Activated CD4-positive, alpha-beta T cell treated with anti-CD3 and anti-CD28 coated beads for 1 hour (primary cell): ENCODE measurements at regions not wholly inside any gene's neighbourhood (a gene's known extent, or its start where the extent isn't known, plus 50 kb on each side); places are given as distances from the start of the nearest gene placed in this dataset.
"Not testable (repeated sequence)": the region's sequence is repeated elsewhere in the genome, so short reads cannot be mapped to it uniquely, and the experiment has no call there.

ENCODE experiments used
- DNase-seq: peaks from one replicate; pipeline ENCODE4 v3.0.0-alpha.2; 2020

DNA sequence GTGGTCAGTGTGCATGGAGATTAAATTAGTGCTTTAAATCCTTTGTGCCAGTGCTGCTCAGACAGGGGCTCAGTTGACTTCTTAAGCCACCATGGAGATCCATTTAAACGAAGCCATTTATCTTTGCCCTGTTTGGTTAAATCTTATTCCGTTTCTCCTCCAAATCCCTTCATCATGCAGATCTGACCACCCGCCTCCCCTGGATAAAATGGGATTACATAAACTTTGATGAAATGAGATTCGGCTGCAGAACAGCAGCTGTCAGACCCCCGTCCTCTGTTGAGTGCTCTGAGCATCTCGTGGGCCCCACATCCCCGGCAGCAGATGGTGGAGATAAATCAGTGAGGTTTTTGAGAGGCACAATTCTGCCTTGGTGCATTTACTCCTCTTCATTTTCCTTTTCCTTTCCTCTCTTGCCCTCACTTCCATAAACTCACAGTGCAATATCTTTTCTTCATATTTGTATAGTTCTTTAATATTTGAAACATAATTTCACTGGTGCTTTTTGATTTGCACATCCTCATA is 84.4 kb upstream of the TWIST2 start:
- no peak for DNase-seq

DNA sequence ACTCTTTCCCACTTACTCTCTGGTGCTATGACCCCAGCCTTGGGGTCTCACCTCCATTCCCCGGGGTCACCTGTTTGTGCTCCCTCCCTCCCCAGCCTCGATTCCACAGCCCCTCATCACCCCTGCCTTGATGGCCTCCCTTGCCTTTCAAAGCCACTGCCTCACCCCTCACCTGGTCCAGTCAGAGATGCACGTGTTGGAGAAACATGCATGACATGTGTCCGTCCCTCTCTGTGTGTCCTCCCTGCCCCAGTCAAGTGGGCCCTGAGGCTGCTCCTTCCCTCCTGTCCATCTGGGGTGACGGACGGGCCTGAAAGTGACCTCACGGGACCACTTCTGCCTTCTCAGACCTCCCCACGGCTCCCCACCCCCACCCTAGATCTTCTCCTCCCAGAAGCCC is 82.3 kb upstream of the TWIST2 start:
- DNase-seq = no peak

DNA sequence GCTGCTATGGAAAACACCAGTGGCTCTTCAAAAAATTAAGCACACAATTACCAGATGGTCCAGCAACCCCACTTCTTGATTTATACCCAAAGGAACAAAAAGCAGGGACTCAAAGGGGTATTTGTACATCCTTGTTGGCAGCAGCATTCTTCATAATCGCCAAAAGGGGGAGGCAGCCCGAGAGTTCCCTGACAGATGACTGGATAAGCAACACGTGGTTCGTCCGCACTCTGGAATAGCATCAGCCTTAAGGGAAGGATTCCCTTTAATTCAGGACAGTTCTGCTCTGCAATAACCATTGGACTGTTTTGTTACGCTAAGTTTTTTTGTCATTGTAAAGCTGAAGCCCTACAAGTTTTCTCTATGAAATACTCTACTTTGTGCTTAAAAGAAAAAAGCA is 76.7 kb upstream of the TWIST2 start:
- no peak for DNase-seq

DNA sequence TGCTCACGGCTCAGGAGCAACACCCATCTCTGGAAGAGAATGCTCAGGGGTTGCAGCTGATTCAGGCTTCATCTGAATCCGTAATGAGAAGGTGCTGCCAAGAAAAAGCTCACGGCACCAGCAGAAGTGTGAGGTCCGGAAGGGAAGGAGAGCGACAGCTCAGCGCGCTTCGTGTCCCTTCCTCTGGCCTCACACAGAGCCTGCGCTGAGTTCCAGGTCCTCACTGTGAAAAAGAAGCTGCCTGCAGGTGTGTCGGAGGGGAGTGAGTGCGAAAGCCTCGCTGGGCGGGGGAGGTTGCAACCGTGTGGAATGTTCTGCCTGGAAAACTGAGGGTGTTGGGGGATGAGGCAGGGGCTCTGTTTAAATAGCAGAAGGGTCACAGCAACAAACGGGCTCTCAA is 76.2 kb upstream of the TWIST2 start:
- DNase-seq = no peak

DNA sequence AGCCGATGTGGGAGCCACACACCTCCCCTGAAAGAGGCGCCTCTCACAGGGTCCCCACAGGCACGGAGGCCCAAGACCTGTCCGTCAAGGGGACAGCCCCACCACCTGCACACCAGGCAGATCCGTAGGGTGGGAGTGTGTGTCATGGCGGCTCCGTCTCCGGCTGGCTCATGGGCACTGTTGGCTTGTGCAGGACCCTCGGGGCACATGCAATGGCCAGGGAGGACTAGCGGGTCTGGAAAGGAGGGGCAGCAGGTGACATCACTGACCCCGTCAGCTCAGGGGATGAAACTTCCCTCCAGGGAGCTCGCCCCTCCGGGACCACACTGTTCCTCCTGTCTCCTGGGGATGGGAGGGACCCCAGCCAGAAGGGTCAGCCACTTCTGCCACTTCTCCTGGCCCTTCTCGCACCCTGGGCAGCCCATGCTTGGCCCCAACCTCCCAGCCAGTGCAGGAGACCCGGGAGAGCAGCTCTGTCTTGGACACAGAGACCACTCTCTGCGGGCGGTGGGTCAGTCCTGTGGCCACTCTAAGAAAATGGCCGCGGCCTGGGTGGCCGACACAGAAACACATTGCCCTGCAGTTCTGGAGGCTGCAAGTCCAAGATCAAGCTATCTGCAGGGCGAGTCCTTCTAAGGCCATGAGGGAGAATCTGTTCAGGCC is 75.1 kb upstream of the TWIST2 start:
- DNase-seq = no peak

DNA sequence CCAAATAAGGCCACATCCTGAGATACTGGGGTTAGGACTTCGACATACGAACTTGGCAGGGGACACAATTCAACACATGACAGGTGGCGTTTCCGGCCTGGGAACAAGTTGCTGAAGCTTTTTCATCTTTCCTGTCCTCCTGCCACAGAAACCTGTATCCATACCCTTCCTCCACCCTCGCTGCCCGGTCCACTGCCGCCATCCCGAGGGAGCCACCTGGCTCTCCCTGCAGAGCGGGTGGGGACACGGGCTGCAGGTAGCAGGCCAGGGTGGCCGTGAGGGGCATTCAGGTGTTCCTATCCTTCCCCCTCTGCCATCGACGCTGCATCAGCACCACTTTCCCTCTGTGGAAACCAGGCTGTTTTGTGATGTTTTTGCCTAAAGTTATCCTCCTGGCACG is 74.4 kb upstream of the TWIST2 start:
- no peak for DNase-seq

DNA sequence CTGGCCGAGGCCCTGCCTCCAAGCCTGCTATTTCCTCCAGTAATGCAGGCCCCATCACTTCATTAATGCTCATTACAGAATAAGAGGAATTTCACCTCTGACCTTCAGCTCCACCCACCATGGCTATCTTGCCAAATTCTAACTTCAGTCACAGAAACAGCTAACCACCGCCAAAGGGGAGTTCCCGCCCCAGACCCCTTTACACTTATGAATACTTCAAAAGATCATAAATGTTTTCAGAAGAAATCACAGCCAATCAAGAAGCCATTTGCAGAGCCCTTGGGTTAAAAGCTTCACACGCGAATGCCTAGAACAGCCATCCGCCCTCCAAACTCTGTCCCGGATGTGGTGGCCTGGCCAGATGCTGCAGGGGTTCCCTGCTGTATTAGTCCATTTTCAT is 73.8 kb upstream of the TWIST2 start:
- DNase-seq = no peak

DNA sequence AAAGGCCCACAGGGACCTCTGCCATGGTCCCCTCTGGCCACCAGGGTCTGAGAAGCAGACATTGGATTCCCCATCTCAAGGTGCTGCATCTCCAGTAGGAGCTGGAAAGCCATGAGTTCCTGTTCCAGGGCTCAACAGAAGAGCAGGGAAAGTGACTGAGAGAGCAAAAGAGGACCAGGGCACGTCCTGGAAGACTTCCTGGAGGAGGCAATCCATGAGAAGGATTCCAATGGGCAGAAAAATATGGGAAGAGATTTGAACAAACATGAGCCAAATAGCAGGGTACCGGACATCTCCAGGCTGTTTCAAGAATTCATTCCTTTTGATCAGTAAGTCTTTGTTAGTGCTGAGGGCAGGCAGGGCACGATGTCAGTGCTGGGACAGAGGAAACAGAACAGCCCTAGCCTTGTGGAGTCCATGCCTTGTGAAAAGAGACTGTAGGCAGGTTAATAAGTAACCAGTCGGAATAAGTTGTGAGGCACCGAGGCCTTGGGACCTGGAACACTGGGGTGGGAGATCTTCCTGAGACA is 72.8 kb upstream of the TWIST2 start:
- no peak for DNase-seq

DNA sequence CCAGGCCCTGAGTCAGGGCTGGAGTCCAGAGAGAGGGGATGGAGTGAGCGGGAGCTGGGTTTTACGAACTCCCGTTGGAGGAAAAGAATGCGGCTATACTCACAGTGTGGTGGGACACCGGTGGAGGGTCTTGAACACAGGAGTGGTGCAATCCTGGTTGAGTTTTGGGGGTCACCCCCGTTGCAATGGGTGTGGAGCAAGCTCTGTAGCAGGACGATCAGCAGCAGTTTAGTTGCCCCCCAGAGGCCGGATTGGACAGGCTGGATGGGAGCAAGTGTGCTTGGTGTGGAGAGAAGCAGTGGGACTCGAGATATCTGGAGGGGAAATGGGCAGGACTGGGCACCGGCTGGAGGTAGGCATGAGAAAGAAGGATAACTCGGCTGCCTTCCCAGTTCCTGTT is 72.3 kb upstream of the TWIST2 start:
- no peak for DNase-seq

DNA sequence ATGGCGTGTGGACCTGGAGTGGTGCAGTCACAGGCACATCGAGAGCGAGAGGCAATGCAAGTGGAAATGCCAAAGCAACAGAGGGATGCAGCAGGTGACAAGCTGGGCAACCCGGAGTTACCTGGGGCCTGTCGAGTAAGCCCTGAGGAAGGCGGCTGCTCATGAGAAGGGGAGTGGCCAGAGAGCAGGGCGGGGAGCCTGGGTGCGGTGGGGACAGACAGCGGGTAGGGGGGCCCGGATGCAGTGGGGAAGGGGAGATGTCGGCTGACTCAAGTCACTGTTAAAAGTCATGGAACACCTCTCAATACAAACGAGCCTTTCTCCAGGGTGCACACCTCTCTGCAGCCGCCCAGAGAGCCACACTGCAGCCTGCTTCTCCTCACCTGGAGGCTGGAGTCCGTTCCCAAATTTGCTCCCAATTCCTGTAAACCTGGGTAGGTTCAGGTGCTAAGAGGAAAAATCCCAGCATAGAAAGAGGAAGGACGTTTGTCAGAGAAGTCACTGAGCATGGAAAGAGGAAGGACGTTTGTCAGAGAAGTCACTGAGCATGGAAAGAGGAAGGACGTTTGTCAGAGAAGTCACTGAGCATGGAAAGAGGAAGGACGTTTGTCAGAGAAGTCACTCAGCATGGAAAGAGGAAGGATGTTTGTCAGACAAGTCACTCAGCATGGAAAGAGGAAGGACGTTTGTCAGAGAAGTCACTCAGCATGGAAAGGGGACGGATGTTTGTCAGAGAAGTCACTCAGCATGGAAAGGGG is 71.7 kb upstream of the TWIST2 start:
- no peak for DNase-seq

DNA sequence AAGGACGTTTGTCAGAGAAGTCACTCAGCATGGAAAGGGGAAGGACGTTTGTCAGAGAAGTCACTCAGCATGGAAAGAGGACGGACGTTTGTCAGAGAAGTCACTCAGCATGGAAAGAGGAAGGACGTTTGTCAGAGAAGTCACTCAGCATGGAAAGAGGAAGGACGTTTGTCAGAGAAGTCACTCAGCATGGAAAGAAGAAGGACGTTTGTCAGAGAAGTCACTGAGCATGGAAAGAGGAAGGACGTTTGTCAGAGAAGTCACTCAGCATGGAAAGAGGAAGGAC is 71.2 kb upstream of the TWIST2 start:
- not testable (repeated sequence) for DNase-seq

DNA sequence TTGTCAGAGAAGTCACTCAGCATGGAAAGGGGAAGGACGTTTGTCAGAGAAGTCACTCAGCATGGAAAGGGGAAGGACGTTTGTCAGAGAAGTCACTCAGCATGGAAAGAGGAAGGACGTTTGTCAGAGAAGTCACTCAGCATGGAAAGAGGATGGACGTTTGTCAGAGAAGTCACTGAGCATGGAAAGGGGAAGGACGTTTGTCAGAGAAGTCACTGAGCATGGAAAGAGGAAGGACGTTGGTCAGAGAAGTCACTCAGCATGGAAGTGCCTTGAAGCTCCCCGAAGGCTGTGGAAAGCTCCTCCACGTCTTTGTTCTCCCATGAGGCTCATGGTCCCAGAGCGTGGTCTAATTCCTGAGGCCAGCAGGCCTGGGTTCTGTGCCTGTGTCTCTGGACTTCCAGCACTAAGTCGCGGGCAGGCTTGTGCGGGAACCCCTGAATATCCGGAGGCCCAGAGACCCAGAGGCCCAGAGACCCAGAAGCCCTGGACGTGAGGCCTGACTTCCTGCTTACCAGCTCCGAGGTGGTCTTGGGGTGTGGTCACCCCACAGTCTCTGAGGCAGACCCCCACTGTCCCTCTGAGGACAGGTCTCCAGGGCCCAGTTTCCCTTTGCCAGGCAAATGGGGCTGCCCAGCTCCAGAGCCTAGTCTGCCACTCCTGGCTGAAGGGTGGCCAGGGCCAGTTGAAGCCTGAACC is 70.4 kb upstream of the TWIST2 start:
- no peak for DNase-seq

DNA sequence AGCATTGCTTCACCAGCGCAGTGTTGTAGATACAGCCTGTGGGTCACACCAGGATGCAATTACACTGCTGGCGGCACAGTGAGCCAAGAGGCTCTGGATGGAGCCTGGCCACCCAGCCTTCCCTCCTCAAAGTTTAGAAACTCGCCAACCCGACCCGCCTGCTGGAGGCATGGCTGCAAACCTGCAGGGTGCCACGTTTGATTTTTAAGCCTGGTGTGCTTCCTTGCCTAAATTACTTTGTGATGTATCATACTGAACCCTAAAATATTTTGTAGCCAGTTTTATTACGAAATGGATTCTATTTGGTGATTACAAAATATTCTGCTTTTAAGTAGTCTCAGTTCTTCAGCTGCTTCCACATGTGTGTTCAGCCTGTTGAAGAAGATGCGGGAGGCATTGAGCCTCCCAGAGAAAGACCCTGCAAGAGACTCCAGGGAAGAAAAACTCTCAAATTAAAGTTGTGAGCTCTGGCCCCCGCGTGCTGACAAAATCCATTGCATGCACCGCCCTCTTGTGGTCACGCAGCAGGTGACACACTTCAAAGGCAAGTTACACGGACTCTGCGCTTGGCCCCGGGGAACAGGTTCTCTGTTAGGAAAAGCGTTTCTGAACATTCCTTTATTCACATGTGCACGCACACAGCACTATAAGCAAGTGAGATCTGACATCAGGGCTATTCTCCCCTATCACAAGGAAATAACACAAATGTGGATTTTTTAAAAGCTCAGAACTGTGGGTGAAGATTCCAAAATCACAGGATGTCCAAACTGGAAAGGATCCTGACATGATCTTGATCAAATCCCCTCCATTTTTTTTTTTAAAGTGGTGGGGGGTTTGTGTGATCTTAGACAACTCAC is 63.0 kb upstream of the TWIST2 start:
- DNase-seq = peak; percentile 22

DNA sequence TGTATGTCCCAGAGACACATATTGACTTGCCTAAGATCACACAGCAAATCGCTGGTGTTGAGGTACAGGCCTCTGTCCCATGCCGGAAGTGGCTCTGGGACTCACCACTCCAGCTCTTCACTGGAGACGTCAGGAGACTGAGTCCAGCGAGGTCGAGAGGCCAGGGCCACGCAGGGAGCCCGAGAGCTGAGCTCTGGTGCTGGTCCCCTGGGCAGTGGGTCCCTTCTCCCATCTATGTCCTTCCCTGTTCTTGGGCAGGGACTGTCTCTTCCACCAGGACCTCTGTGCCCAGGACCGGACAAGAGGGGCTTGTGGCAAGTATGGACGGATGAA is 62.4 kb upstream of the TWIST2 start:
- no peak for DNase-seq

DNA sequence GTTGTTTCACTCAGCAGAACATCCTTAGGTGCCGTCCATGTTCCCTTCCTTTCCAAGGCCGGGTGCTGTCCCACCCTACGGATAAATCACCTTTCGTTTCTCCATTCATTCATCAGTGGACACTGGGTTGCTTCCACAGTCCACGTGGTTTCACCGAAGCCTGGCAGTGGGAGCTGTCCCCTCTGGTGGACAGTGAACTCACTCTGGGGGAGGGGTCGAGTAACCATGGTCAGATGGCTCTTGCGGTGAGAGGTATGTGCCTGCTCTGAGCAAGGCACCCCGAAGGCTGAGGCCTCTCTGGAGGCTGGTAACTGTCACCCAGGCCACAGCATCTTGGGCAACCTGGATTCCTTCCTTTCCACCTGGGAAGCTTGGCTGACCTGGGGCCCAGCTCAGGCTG is 61.5 kb upstream of the TWIST2 start:
- DNase-seq = no peak

DNA sequence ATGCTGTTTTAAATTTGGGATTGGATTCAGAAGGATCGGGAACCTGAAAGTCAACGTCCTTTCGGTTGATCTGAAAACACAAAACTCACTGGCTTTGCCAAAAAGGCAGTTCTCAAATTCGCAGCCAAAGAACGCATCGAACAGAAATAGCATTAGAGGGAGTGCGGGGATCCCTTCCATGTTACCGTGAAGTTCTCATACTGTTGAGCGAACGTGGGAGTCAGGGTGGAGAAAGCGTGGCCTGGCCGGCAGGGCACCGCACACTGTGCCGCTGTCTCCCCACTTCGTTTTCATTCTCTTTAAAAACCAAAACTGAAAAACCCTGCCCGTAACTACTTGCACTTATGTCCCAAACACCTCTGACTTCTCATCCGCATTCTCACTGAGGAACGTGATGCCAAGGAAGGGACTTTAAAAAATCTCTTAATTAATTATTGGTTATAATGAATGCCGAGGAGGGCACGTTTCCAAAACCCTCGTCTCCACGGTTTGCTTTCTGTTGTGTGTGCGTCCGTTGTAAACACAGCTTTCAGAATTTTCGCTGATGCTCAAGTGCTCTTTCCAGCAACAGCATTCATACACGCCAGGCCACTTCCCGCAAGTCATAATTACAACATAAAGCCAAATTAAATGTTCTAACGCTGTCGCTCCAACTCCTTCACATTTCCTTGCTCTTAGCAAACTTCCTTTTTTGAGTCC is 60.9 kb upstream of the TWIST2 start:
- no peak for DNase-seq

DNA sequence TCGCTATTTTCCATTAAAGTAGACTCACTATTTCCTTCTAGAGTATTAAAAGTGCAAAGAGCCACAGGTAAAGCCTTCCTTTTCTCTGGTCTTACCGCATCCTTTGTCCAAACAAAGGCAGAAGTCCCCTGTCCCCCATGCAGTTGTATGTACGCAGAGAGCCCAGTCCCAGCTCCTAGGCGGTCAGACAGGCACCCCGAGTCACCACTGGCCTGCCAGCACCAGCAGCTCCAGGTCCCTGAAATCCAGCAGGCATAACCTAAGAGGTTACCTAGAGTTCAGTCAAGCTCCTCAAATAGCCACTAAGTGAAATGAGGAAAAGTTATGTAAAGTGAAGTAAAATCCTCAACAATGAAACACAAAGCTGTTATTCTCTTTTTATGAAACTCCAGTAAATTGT is 60.4 kb upstream of the TWIST2 start:
- DNase-seq = no peak

DNA sequence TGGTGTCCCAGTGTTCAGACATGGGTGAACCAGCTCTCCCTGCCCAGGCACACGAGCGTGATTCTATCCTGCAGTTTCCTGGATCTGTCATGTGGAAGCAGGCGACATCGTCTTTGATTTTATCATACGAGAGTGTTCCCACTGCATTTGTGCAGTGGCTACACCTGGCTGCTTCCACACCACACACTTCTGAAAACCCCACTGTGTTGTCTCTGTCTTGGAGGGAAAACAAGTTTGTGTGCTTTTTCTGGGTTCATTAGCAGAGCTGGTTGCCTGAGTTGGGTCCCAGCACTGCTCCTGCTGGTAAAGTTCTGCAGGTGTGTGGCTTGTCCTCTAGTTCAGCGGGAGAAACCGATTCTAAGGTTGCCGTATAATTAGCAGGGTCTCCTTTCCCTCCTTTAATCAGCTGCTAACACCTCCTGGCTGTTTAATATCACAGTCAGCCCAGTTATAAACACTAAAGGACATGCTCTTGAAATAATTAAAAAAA is 58.5 kb upstream of the TWIST2 start:
- no peak for DNase-seq

DNA sequence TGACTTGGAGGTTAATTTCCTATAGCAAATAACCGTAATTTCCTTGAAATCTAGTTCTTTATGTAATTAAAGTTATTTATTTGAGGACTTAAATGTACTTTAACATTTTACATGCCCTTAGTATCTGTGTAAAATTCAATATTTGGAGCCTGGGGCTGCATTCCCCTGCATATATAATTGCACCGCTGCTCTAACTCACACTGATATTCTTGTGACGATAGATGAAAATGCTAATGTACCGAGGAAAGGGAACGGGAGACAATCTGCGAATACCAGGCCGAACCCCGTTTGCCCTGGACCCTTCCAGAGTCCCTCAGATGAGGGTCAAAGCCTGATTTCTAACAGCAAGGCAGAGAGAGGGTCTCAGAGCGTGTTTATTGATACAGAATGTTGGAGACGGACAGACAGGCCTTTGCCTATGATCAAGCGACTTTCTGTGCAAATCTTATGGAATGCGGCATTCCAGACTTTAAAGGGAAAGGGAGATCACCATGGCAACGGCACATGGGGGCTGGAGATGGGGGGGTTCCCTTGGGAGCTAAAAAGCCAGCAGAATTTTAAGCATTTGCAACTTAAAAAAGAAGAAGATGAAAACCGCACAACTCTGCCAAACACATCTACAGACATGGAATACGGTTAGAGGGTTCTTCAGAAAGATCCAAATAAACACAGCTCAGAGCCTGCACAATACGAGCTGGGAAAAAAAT is 57.6 kb upstream of the TWIST2 start:
- DNase-seq = no peak

DNA sequence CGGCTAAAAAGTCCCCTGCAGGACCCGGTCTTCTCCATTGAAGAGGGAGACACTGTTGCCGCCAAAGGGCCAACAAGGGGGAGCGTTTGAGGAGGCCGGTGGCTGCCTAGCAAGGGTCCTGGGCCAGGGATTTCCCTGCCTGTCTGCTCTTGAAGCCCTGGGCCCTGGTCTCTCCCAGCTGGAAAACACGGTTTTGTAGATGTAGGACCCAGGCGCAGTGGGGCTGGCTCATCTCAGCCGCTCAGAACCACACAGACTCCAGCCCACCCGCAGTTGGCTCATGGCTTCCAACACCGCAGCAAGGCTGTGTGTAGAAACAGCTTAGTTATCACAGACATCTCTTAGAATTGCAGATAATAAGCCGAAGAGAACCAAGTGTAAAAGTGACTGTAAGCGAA is 57.1 kb upstream of the TWIST2 start:
- no peak for DNase-seq

DNA sequence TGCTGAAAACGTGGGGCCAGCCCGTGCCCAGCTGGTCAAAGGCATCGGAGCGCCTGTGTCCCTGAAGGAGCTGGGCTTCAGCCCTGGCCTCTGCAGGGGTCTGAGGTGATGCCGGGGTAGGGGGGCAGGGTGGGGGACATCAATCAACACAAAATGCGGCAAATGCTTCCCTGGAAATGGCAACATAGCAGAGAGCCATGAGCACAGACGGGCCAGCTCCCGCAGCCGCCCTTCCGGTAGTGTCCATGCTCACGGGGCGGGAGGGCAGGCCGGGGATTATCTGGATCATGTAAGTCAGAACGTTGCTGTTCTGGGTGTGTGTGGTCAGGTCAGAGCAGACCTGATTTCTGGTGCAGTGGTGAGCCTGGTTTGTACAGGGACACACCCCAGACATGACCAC is 56.5 kb upstream of the TWIST2 start:
- DNase-seq = no peak

DNA sequence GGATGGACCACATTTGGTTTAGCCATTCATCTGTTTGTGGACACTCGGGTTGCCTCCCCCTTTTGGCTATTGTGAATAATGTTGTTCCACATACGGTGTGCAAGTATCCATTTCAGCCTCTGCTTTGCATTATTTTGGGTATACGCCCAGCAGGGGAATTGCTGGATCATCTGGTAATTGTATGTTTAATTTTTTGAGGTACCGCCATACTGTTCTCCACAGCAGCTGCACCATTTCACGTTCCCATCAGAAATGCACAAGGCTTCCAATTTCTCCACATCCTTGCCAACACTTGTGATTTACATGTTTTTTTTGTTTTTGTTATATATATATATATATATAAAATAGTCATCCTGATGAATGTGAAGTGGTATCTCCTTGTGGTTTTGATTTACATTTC is 54.6 kb upstream of the TWIST2 start:
- no peak for DNase-seq
